CD14-positive monocyte (primary cell): ENCODE measurements at regions not wholly inside any gene's neighbourhood (a gene's known extent, or its start where the extent isn't known, plus 50 kb on each side); places are given as distances from the start of the nearest gene placed in this dataset.

Experiments
- DNase-seq, 3 donors: peaks; one replicate each; pipeline ENCODE4 v3.0.0-alpha.2; 2011 to 2022
- H2AFZ ChIP-seq: 2 replicates; pipeline ENCODE4 v1.6.0; 2012; ENCODE audit warnings: mild to moderate bottlenecking, low read depth, low read length, inconsistent platforms; ENCODE audit not compliant: insufficient read depth, poor library complexity, severe bottlenecking
- H3K27ac ChIP-seq, 2 donors: 1 replicate in 1 of 2; 2 replicates in 1 of 2; pipeline ENCODE4 v1.5.1; 2012 to 2013; ENCODE audit warnings: low read length in 2 of 2, control low read depth in 1 of 2, inconsistent platforms in 1 of 2, low read depth in 1 of 2, mild to moderate bottlenecking in 1 of 2
- H3K27me3 ChIP-seq, 2 donors: one replicate each; pipeline versions ENCODE4 v1.6.0 to v1.6.1; 2011 to 2013; ENCODE audit warnings: low read length in 2 of 2; ENCODE audit not compliant: control insufficient read depth in 2 of 2, insufficient read depth in 2 of 2
- H3K36me3 ChIP-seq, 2 donors: replicated peaks in 1 of 2; 1 replicate in 1 of 2; 2 replicates in 1 of 2; pipeline versions ENCODE4 v1.5.1 to v1.6.1; 2012 to 2013; ENCODE audit warnings: low read length in 2 of 2, control low read depth in 1 of 2, inconsistent platforms in 1 of 2, mild to moderate bottlenecking in 1 of 2; ENCODE audit not compliant: insufficient read depth in 2 of 2, control insufficient read depth in 1 of 2
- H3K4me1 ChIP-seq, 2 donors: 1 replicate in 1 of 2; 2 replicates in 1 of 2; pipeline versions ENCODE4 v1.5.1 to v1.6.1; 2012 to 2013; ENCODE audit warnings: low read length in 2 of 2, control low read depth in 1 of 2, inconsistent platforms in 1 of 2, mild to moderate bottlenecking in 1 of 2, moderate library complexity in 1 of 2; ENCODE audit not compliant: insufficient read depth in 2 of 2, control insufficient read depth in 1 of 2
- H3K4me2 ChIP-seq: replicated peaks from 2 replicates; pipeline ENCODE3; 2012; ENCODE audit warnings: low read length, moderate library complexity, mild to moderate bottlenecking; ENCODE audit not compliant: poor library complexity, severe bottlenecking; ENCODE audit errors: extremely low read depth
- H3K4me3 ChIP-seq, 3 experiments: fragments of 200-600 bp in 1 of 3; sonication (generic) in 1 of 3; replicated peaks in 1 of 3; 1 replicate in 2 of 3; 2 replicates in 1 of 3; pipeline ENCODE4 v1.5.1; 2011 to 2013; ENCODE audit warnings: low read length in 3 of 3, mild to moderate bottlenecking in 3 of 3, control low read depth in 2 of 3, low read depth in 2 of 3, inconsistent platforms in 1 of 3, moderate library complexity in 1 of 3
- H3K79me2 ChIP-seq: 2 replicates; pipeline ENCODE4 v1.6.0; 2012; ENCODE audit warnings: mild to moderate bottlenecking, control low read depth, inconsistent platforms, low read length, moderate library complexity; ENCODE audit not compliant: insufficient read depth
- H3K9ac ChIP-seq: 2 replicates; pipeline ENCODE4 v1.6.0; 2017; ENCODE audit warnings: low read length, mild to moderate bottlenecking; ENCODE audit not compliant: insufficient read depth, poor library complexity, severe bottlenecking
- H3K9me3 ChIP-seq, 2 donors: replicated peaks in 1 of 2; 1 replicate in 1 of 2; 2 replicates in 1 of 2; pipeline versions ENCODE4 v1.5.1 to v1.6.1; 2012 to 2013; ENCODE audit warnings: low read length in 2 of 2, control low read depth in 1 of 2; ENCODE audit not compliant: control insufficient read depth in 1 of 2, insufficient read depth in 1 of 2
- H4K20me1 ChIP-seq: 2 replicates; pipeline ENCODE4 v1.6.0; 2012; ENCODE audit warnings: mild to moderate bottlenecking, low read length, control low read depth, moderate library complexity; ENCODE audit not compliant: insufficient read depth
- H3K27ac Mint-ChIP-seq, 7 donors: one replicate each; pipeline ENCODE4 v1.8.0; 2020; ENCODE audit warnings: mild to moderate bottlenecking in 7 of 7, mixed read lengths in 7 of 7, moderate library complexity in 6 of 7, inconsistent platforms in 2 of 7
- H3K27me3 Mint-ChIP-seq, 3 donors: one replicate each; pipeline ENCODE4 v1.8.0; 2021 to 2022; ENCODE audit warnings: low read depth in 3 of 3, mild to moderate bottlenecking in 3 of 3, mixed read lengths in 3 of 3, moderate library complexity in 3 of 3, inconsistent platforms in 1 of 3
- H3K36me3 Mint-ChIP-seq, 2 donors: one replicate each; pipeline ENCODE4 v1.8.0; 2020; ENCODE audit warnings: mixed read lengths in 2 of 2, inconsistent platforms in 1 of 2, mild to moderate bottlenecking in 1 of 2
- H3K4me1 Mint-ChIP-seq: one replicate; pipeline ENCODE4 v1.8.0; 2020; ENCODE audit warnings: mild to moderate bottlenecking, mixed read lengths
- H3K4me3 Mint-ChIP-seq, 2 donors: one replicate each; pipeline ENCODE4 v1.8.0; 2020; ENCODE audit warnings: mild to moderate bottlenecking in 2 of 2, mixed read lengths in 2 of 2, moderate library complexity in 1 of 2
- H3K9me3 Mint-ChIP-seq, 7 donors: one replicate each; pipeline ENCODE4 v1.8.0; 2020 to 2022; ENCODE audit warnings: mixed read lengths in 7 of 7, mild to moderate bottlenecking in 6 of 7, moderate library complexity in 6 of 7, inconsistent platforms in 2 of 7
- WGBS: methylation state at CpG from one replicate; pipeline ENCODE4 v1.1.5; 2013; ENCODE audit warnings: missing lambda C conversion rate; ENCODE audit not compliant: insufficient coverage; 5-methylcytosine and 5-hydroxymethylcytosine counted together
- intact Hi-C, 2 donors: fragments of 100-400 bp; cut with micrococcal nuclease; formaldehyde crosslinking; loops; one replicate each; pipeline versions ENCODE4 v1.15.0 to v1.15.1; 2023
- TF ChIP-seq, protein P1 (sequence below): fragments of 200-600 bp; IDR thresholded peaks from one replicate; pipeline ENCODE4 v1.8.0; 2022; ENCODE audit warnings: antibody characterized with exemption, mild to moderate bottlenecking

DNA sequence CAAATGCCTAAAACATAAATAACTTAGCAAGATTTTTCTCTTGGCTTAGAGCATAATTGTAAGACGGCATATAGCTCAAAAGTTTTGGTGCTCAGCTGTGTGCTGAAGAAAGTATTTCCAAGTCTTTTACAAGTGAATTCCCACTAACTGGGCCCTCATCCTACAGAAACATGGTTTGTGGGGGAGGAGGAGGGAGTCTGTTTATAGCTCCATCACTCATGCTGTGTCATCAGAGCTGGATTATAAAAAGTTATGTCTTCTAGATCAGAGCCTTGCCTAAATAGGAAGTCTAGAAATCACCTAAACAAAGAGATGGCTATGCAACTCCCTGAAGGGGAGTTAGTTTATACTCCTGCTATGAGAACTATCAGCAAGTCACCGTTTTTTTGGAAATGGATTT is 65.9 kb upstream of the OTOGL start:
- intact Hi-C loops: no loop called here
- no peak overlapping the region for H3K4me3 Mint-ChIP-seq

DNA sequence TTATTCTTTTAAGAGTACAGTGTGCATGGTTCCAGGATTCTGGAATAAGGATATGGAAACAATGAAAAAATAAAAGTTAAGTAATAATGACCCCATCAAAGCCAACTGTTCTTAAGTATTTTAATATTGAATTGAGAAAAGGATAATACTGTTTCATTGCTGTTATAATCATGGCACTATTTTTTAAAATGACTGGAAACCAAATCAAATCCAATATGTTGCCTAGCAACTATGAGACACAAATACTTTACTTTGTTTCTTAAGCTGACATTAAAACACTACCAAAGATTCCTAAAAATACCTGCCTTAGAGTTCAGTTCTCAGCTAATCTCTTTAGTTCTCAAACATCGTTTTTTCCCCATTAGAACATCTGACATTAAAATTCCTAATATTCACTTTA is 66.4 kb upstream of the OTOGL start:
- H4K20me1 ChIP-seq: no peaks in the 10 kb centered on the region
- H3K27ac ChIP-seq: no peak overlapping the region
- no peaks in the 10 kb centered on the region for H3K36me3 ChIP-seq
- intact Hi-C loops: no loop called here
- 80% methylated on average over 1 of the region's 1 CpG for WGBS
- Mint-ChIP-seq H3K27ac (no peak overlapping the region), H3K4me1 (no peaks in the 10 kb centered on the region), H3K36me3 (no peaks in the 10 kb centered on the region), H3K27me3 (no peaks in the 10 kb centered on the region), H3K9me3 (peaks cover 0 to 2% (median 0%) of the 10 kb centered on the region in 7 donors), H3K4me3 (no peak overlapping the region)
- H3K4me3 ChIP-seq: no peak overlapping the region
- DNase-seq: no peak
- H3K27me3 ChIP-seq: no peaks in the 10 kb centered on the region
- no peak overlapping the region for H2AFZ ChIP-seq
- no peaks in the 10 kb centered on the region for H3K4me1 ChIP-seq
- H3K9ac ChIP-seq: no peak overlapping the region
- no peaks in the 10 kb centered on the region for H3K79me2 ChIP-seq
- TF ChIP-seq, protein P1, sequence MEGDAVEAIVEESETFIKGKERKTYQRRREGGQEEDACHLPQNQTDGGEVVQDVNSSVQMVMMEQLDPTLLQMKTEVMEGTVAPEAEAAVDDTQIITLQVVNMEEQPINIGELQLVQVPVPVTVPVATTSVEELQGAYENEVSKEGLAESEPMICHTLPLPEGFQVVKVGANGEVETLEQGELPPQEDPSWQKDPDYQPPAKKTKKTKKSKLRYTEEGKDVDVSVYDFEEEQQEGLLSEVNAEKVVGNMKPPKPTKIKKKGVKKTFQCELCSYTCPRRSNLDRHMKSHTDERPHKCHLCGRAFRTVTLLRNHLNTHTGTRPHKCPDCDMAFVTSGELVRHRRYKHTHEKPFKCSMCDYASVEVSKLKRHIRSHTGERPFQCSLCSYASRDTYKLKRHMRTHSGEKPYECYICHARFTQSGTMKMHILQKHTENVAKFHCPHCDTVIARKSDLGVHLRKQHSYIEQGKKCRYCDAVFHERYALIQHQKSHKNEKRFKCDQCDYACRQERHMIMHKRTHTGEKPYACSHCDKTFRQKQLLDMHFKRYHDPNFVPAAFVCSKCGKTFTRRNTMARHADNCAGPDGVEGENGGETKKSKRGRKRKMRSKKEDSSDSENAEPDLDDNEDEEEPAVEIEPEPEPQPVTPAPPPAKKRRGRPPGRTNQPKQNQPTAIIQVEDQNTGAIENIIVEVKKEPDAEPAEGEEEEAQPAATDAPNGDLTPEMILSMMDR: no peak
- H3K9me3 ChIP-seq: no peaks in the 10 kb centered on the region
- no peak overlapping the region for H3K4me2 ChIP-seq

More for the DNA sequence above, 65.9 kb upstream of the OTOGL start:
- H3K36me3 ChIP-seq: no peaks in the 10 kb centered on the region
- Mint-ChIP-seq H3K36me3 (no peaks in the 10 kb centered on the region), H3K27me3 (no peaks in the 10 kb centered on the region), H3K9me3 (peaks cover 0 to 2% (median 0%) of the 10 kb centered on the region in 7 donors), H3K27ac (no peak overlapping the region), H3K4me1 (no peaks in the 10 kb centered on the region)
- no peaks in the 10 kb centered on the region for H3K27me3 ChIP-seq
- no peak overlapping the region for H2AFZ ChIP-seq
- no peak overlapping the region for H3K9ac ChIP-seq
- WGBS: no CpG with 5 or more reads among the region's 2 CpGs
- H4K20me1 ChIP-seq: no peaks in the 10 kb centered on the region
- no peak overlapping the region for H3K4me2 ChIP-seq
- no peaks in the 10 kb centered on the region for H3K4me1 ChIP-seq
- no peak overlapping the region for H3K4me3 ChIP-seq
- TF ChIP-seq, protein P1: no peak
- no peaks in the 10 kb centered on the region for H3K9me3 ChIP-seq
- DNase-seq: no peak
- H3K27ac ChIP-seq: no peak overlapping the region
- H3K79me2 ChIP-seq: no peaks in the 10 kb centered on the region
